H7 (cell line): ENCODE measurements at regions not wholly inside any gene's neighbourhood (a gene's known extent, or its start where the extent isn't known, plus 50 kb on each side); places are given as distances from the start of the nearest gene placed in this dataset.
A peak's percentile ranks its signal among the peaks of the same experiment; 100 is the strongest.

Experiments
- DNase-seq: peaks from one replicate; pipeline ENCODE4 v3.0.0; 2012
- H3K27me3 ChIP-seq: 2 replicates; pipeline ENCODE4 v1.6.0; 2011; ENCODE audit warnings: mild to moderate bottlenecking, low read length; ENCODE audit not compliant: control insufficient read depth, insufficient read depth
- H3K36me3 ChIP-seq: replicated peaks from 2 replicates; pipeline ENCODE4 v1.5.1; 2011; ENCODE audit warnings: low read length; ENCODE audit not compliant: control insufficient read depth, insufficient read depth
- H3K4me3 ChIP-seq: 2 replicates; pipeline ENCODE4 v1.5.1; 2011; ENCODE audit warnings: low read depth, mild to moderate bottlenecking, control low read depth, low read length, moderate library complexity; ENCODE audit not compliant: insufficient read depth

DNA sequence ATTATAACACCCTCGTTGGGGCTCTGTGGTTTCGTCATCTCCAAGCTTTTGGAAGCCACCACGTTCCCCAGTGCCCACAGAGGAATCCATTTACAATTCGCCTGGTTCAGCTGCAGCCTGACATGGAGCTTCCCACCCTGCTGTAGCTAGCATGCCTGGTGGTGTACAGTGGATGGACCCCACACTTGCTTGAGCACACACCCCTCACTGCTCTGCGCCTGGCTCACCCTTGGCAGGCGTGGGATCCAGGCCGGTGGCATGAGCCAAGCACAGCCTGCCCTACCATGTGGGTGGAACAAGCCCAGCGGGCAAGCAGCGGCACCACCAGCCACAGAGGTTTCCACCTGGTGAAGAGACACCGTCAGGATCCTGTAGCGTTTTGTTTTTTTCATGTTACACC is 1045.7 kb upstream of the CDH9 start:
- Histone ChIP-seq H3K36me3 (no peaks in the 10 kb centered on the region), H3K4me3 (no peak overlapping the region), H3K27me3 (no peaks in the 10 kb centered on the region)
- DNase-seq: no peak

GRCh38 chr5:28082610-28083009 is 1044.2 kb upstream of the CDH9 start:
- no peak for DNase-seq
- H3K27me3 ChIP-seq: no peaks in the 10 kb centered on the region
- no peaks in the 10 kb centered on the region for H3K36me3 ChIP-seq
- no peak overlapping the region for H3K4me3 ChIP-seq

DNA sequence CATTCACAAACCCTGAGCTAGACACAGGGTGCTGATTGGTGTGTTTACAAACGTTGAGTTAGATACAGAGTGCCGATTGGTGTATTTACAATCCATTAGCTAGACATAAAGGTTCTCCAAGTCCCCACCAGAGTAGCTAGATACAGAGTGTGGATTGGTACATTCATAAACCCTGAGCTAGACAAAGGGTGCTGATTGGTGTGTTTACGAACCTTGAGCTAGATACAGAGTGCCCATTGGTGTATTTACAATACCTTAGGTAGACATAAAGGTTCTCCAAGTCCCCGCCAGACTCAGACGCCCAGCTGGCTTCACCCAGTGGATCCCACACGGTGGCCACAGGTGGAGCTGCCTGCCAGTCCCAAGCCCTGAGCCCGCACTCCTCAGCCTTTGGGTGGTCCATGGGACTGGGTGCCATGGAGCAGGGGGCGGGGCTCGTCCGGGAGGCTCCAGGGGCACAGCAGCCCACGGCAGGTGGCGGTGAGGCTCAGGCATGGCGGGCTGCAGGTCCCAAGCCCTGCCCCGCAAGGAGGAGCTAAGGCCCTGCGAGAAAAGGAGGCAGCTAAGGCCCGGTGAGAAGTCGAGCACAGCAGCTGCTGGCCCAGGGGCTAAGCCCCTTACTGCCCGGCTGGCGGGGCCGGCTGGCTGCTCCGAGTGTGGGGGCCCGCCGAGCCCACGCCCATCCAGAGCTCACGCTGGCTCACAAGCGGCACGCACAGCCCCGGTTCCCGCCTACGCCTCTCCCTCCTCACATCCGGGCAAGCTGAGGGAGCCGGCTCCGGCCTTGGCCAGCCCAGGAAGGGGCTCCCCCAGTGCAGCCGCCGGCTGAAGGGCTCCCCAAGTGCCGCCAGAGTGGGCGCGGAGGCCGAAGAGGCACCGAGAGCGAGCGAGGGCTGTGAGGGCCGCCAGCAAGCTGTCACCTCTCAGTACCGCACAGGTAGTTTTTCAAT is 1039.2 kb upstream of the CDH9 start:
- no peaks in the 10 kb centered on the region for H3K36me3 ChIP-seq
- no peaks in the 10 kb centered on the region for H3K27me3 ChIP-seq
- DNase-seq: no peak
- H3K4me3 ChIP-seq: no peak overlapping the region

DNA sequence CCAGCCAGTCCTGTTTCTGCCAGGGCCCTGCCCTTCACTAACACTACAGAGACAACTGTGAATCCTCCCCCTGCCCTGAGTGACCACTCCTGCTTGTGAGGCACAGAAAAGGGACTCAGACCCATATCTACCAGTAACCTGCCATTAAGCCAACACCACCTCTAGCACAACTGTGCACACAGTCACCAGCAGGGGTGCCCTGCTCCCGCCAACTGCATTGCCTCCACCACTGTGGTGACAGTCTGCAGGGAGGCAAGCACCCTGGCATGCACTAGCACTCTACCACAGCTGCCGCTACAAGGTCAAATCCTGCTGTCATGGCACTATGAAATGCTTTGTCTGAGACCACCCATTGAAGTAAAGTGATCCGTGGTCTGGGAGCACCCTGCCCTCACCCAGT is 1028.5 kb upstream of the CDH9 start:
- no peak overlapping the region for H3K4me3 ChIP-seq
- no peaks in the 10 kb centered on the region for H3K27me3 ChIP-seq
- no peaks in the 10 kb centered on the region for H3K36me3 ChIP-seq
- DNase-seq: no peak

- H3K36me3 ChIP-seq: no peaks in the 10 kb centered on the region
- DNase-seq: no peak
- no peak overlapping the region for H3K4me3 ChIP-seq
- no peaks in the 10 kb centered on the region for H3K27me3 ChIP-seq
These were observed 1027.3 kb upstream of the CDH9 start for GRCh38 chr5:28065656-28066055.

DNA sequence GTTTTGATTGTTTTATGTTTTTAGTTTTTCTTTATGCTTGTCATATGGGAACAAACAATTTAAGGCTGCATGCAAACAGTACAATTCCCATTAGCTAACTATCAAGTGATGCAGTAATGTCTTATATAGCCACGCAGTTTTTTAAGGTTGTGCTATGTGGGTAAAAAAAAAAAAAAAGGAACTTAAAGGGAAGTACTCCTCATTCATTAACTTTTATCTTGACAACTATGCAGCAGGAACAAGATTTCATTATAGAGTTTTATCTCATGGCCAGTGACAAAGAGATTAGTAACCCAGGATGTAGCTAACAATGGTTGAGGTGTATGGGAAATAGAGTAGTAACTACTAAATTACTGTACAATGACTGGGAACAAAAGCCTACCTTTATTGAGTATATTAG is 1008.2 kb upstream of the CDH9 start:
- DNase-seq: no peak
- H3K27me3 ChIP-seq: no peaks in the 10 kb centered on the region
- H3K4me3 ChIP-seq: no peak overlapping the region
- no peaks in the 10 kb centered on the region for H3K36me3 ChIP-seq

- Histone ChIP-seq H3K27me3 (no peaks in the 10 kb centered on the region), H3K36me3 (no peaks in the 10 kb centered on the region), H3K4me3 (no peak overlapping the region)
- DNase-seq: no peak
These were observed 989.5 kb upstream of the CDH9 start for GRCh38 chr5:28027851-28028250.

GRCh38 chr5:28017178-28017577 is 978.8 kb upstream of the CDH9 start:
- no peak overlapping the region for H3K4me3 ChIP-seq
- no peaks in the 10 kb centered on the region for H3K27me3 ChIP-seq
- no peak for DNase-seq
- H3K36me3 ChIP-seq: no peaks in the 10 kb centered on the region

DNA sequence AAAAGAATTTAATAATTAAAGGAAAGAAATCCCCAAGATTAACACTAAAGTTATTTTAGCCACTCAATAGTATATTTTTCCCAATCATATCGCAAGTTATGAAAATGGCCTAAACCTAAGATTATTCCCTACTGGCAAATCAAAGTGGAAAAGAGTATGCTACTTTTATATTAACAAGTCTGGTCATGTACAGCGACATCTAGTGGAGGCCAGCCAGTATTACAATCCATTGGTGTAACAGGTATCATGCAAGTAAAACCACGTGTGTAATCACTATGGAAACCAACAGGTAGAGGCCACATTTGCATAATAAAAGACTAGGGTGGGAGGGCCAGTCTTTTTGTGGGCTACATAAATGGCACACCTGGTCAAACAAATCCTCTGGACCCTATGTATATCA is 976.4 kb upstream of the CDH9 start:
- Histone ChIP-seq H3K36me3 (no peaks in the 10 kb centered on the region), H3K4me3 (no peak overlapping the region), H3K27me3 (no peaks in the 10 kb centered on the region)
- peak; percentile 0 for DNase-seq

DNA sequence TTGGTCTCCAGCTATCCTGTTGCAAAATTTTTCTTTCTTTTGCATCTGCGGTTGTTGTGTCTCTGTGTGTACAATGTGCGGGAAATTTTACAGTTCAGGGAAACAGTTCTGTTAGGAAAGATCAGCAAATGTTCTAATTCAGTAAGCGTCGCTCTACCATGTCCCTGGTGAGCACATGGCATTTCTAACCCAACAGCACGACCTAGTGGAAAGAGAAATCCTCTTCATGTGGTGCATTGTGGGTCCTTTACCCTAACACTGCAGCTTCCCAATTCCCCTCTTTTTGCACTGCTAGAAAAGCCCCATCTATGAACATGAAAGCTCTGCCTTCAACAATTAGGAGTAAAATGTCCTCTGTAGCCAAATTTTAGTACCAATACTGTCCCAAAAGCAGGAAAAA is 974.2 kb upstream of the CDH9 start:
- DNase-seq: no peak
- no peak overlapping the region for H3K4me3 ChIP-seq
- H3K27me3 ChIP-seq: no peaks in the 10 kb centered on the region

GRCh38 chr5:28009576-28009975 is 971.2 kb upstream of the CDH9 start:
- no peak for DNase-seq
- Histone ChIP-seq H3K27me3 (no peaks in the 10 kb centered on the region), H3K36me3 (no peaks in the 10 kb centered on the region), H3K4me3 (no peak overlapping the region)

More for the DNA sequence above, 974.2 kb upstream of the CDH9 start:
- no peaks in the 10 kb centered on the region for H3K36me3 ChIP-seq

- no peak overlapping the region for H3K4me3 ChIP-seq
- DNase-seq: no peak
- no peaks in the 10 kb centered on the region for H3K27me3 ChIP-seq
- no peaks in the 10 kb centered on the region for H3K36me3 ChIP-seq
These were observed 958.3 kb upstream of the CDH9 start for GRCh38 chr5:27996665-27997064.

DNA sequence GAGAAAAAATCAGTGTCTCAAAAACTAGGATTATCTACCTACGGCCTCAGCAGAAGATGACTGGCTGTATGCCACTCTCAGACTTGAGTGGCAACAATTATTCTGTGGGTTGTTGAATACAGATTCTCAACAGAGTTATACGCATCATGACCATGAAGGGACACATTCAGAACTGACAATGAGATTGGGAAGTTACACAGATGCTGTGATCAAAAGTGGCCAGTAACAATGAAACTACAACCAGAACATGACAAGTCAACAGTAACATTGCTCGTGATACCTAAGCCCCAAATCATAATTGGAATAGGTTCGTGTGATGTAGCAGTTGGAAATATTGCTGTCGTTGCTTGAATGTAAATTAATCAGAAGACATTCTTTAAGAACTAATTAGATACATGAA is 957.5 kb upstream of the CDH9 start:
- H3K36me3 ChIP-seq: no peaks in the 10 kb centered on the region
- no peaks in the 10 kb centered on the region for H3K27me3 ChIP-seq
- no peak for DNase-seq
- H3K4me3 ChIP-seq: no peak overlapping the region

- no peak for DNase-seq
- Histone ChIP-seq H3K36me3 (no peaks in the 10 kb centered on the region), H3K4me3 (no peak overlapping the region), H3K27me3 (no peaks in the 10 kb centered on the region)
These were observed 939.9 kb upstream of the CDH9 start for GRCh38 chr5:27978322-27978721.

DNA sequence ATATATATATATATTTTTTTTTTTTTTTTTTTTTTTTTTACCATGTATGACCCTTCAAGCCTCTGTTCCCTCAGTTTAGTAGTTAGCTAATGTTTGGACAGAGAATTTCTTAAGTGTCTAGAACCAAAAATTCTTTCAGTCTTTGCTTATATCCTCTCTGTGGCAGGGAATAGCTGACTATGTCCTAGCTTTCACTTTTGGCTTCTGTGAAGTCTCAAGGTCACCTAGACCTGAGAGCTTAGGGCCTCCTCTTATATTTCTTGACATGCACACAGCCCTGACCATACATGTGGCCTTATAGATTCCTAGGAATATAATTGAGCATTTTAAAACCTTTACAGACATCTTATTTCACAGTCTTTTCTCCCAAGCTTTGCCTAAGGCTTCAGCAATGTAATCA is 930.8 kb upstream of the CDH9 start:
- H3K27me3 ChIP-seq: no peaks in the 10 kb centered on the region
- DNase-seq: no peak
- no peaks in the 10 kb centered on the region for H3K36me3 ChIP-seq
- H3K4me3 ChIP-seq: no peak overlapping the region
